ENCODE measurements at regions not wholly inside any gene's neighbourhood (a gene's known extent, or its start where the extent isn't known, plus 50 kb on each side); places are given as distances from the start of the nearest gene placed in this dataset.

DNA sequence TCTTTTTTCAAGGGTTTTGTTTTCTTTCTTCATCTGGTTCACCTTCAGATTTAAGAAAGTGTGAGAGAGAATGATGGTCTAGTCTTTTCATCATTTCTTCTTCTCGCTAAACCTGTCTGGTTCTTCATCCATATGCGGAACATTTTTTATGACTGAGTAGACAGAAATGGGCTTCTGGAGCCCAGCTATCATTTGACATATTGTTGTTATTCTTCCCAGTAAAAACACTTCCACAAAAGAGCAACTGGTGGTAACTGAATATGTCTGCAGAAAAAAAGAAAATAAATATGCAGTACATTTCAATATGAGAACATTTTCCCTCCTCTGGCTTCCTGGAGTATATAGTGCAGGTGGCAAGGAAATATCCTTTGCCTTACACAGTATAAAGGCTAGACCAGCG, 209.5 kb downstream of the JCAD start:
- DNase-seq: no peak

DNA sequence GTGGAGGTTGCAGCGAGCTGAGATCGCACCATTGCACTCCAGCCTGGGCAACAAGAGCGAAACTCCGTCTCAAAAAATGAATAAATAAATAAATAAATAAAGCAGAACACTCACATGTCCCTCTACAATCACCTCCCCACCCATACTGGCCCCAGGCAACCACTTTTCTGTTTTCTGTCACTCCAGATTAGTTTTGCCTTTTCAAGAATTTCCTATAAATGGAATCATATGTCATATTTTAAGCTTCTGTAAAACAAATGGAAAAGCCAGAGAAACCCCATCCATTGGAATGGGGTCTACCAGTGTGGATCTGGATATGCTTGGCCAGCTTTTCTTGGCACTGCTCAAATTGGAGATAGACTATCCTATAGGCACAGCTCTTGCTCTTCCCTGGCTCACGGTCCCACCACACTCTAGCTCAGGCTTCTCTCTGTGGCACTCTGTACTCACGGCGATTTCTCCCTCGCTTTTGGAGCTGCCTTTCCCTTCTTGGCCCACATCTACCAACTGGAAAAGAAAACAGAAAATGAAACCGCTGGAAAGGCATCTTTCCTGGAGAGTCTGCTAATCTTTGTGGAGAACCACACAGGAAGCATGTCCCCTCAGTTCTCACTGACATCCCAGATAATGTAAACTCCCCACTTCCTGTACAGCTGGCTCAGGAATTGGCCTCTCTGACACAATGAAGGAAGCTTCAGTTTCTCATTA, 210.1 kb downstream of the JCAD start:
- no peak for DNase-seq

DNA sequence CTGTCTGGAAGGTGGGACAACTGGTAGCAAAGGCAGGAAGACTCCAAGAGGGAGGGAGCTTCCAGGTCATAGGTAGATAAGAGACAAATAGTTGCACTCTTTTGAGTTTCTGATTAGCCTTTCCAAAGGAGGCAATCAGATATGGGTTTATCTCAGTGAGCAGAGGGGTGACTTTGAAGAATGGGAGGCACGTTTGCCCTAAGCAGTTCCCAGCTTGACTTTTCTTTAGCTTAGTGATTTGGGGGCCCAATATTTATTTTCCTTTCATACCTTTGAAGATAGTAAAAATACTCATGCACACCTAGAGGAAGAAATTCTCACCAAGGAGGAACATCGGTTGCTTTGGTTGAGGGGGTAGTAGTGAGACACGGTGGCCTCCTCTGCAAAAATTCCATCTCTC, 212.1 kb upstream of the SVIL start:
- no peak for DNase-seq

DNA sequence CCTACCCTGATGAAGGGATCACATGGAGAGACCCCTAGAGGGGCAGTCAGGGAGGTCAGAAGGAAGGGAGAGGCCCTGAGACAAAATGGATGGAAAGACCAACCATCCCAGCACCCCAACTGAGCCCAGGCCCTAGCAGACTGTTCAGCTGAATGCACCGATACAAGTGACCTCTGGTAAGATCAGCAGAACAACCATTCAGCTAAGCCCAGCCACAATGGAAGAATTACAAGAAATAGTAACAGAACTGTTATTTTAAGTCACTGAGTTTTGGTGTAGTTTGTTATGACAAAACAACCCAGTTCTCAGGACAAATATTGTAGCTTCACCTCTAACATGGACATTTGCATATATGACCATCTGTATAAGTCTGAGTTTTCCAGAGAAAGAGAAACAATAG, 210.4 kb upstream of the SVIL start:
- DNase-seq: no peak

DNA sequence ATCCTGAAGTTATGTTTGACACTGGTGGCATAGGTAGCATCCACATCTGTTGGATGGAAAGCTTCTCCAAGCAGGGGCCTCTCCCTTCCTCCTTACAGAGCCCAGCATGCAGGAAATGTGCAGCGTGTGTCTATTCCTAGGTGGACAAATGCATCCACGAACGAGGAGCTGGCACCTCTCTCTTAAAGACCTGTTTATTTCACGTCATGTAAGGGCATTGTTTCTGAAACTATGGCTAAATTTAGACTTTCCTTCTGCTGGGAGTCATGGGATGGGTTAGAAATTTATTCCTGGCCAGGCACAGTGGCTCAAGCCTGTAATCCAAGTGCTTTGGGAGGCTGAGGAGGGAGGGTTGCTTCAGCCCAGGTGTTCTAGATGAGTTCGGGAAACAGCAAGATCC, 208.4 kb upstream of the SVIL start:
- no peak for DNase-seq

DNA sequence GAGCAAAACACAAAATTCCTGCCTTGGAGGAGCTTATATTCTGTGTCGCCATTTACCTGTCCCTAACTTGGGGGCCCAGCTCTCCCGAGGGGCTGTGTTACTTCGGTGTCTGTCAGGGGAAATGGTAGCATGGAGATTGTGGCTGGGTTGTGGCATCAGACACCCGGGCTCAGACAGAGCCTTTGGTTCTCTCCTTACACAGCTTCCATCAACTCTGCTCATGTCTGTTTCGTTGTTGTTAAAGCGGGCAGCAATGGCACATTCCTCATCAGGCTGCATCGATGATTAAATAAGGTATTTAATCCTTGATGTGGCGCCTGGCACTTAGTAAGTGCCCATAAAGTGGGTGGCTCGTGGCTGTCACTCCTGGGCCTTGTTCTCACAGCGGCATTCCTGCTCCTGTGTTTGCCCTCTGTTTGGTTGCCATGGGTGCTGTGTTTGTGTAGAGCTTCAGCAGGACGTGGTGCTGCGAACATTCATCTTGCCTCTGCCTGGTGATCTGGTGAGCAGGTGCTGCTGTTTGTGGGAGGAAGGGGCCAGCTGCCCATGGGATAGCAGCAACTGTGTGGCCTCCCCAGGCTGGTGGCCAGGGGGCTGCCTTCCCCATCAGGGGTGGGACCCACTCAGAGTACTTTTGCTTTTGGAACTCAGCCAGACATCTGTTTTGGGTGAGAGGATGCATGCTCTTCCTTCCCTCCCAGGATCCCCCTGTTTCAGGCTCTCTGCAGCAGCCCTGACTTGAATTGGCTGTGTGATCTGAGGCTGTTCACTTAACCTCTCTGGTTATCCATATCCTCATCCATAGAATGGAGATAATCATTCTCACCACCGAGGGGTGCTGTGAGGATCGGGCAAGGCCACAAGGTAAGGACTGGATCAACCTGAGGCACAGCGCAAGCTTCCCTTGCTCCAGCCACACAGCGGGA, 207.2 kb upstream of the SVIL start:
- DNase-seq: no peak

DNA sequence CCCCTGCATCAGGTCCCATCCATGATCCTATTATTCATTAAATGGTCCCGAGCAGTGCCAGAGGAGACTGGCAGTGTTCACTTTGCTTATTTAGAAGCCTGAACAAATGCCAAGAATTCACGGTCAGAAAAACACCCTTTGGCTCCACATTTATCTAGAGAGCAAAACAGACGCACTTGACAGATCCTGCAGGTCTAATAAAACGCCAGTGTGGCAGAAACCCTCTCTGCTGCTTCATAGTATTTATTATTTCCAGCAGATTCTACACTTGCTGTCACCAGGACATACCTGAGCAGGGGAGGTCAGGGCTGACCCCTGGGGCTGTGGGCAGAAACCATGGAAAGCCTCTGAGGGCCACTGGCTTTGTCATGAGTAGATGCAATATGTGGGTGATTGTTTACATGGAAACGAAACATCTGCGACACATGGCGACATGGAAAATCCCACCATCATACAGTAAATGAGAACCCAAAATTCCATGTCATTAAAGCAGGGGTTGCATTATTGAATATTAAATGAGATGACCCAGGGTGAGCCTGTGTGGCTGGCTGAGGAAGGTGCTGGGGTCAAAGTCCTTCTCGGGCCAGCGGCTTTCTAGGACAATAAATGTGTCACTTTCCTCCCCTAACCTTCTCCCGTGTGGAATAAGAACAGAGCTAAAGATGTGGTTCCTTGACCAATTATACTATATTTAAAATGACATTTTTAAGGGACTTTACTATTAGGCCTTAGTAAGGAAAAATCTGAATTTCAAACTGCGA, 205.9 kb upstream of the SVIL start:
- no peak for DNase-seq

DNA sequence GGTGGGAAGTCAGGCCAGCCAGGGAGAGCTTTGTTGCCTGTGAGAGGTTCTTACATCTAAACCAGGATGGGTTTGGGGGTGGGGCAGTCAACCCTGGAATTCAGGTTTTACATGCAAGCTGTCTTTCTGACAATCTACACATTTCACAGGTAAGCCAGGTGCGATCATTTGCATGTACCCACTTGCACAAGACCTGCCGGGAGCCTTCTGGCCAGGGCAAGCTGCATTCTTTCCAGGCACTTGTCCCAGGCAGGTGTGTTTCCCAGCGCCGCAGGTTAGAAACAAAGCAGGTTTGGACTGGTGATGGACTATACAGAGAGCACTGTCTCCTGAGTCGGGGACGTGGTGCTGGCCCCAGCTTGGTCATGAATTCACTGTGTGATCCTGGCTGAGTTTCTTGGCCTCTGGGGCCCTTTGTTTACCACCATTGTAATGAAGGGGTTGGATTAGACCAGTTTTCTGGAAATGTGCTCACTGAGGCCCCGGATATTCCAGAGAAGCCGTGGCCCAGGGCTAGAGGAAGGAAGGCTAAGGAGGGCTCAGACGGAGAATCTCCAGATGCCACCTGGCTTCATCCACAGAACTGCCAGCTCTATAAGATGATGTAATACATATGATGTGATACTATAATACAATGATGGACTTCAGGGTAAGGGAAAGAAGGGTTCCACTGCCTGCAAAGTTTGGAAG, 205.2 kb upstream of the SVIL start:
- no peak for DNase-seq

DNA sequence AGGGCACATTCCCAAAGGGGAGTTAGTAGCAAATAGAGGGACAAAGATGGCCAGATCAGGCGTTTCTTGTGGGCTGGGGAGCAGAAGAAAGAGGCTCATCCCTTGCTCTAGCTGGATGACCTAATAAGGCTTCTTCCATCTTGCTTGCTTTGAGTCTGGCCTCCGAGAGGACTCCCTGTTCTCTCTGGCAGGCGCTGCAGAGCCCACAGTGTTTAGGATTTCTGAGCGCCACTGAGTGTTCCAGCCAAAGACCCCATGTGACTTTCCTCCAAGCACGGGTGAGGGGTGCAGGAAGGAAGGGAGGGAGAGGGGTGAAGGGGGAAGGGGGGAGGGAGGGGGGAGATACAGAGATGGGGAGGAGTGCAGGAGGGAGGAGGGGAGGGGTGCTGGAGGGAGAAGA, 203.8 kb upstream of the SVIL start:
- no peak for DNase-seq

DNA sequence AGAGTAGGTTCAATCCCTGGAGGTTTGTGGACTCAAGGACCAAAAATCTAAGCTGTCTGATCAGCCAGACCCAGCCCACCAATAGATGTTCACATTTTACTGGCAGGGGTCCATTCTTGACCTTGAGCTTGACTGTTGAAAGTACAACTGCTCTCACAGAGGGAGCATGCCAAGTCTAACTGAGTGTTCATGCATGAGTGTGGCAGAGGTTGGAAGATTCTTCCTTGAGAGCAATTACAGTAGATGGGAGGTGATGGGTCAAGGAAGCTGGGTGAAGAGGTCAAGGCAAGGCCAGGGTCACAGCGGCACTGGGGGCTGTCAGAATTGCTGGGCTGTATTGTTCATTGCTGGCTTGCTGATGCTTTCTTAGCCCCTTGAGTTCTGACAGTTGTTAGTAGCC, 202.8 kb upstream of the SVIL start:
- no peak for DNase-seq

DNA sequence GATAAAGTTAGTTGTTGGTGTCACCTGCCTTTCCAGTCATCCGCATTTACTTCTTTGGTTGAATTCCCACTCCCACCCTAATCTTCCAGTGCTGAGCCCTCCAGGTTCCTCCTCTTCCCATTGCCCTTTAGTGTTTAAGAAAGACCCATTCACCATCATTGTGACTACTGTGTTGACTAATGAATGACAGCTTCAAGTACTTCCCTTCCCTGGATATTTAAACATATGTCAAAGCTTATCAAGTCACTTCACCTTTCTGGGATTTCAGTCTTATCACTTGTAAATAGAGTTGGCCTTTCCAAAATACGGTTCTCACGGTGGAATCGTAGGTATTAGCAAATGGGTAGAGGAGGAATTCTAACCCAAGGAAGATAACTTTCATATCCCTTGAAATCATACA, 201.6 kb upstream of the SVIL start:
- DNase-seq: no peak

DNA sequence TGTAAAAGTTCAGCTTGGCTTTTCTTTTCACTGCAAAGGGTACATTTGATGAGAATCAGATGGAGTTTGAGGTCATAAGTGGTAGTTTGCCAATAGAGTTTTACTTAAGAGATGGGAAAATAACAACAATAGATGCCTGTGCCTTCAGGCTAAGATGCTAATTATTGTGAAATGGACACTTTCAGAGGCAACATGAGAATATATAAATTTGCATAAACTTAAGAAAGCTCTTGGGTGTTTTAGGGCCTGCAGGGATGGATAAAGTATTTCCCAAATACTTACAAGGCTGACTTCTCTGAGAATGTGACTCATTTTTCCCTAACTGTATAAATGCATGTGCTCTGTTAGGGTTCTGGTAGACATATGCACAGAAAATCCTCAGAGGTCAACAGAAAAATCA, 200.3 kb upstream of the SVIL start:
- no peak for DNase-seq

DNA sequence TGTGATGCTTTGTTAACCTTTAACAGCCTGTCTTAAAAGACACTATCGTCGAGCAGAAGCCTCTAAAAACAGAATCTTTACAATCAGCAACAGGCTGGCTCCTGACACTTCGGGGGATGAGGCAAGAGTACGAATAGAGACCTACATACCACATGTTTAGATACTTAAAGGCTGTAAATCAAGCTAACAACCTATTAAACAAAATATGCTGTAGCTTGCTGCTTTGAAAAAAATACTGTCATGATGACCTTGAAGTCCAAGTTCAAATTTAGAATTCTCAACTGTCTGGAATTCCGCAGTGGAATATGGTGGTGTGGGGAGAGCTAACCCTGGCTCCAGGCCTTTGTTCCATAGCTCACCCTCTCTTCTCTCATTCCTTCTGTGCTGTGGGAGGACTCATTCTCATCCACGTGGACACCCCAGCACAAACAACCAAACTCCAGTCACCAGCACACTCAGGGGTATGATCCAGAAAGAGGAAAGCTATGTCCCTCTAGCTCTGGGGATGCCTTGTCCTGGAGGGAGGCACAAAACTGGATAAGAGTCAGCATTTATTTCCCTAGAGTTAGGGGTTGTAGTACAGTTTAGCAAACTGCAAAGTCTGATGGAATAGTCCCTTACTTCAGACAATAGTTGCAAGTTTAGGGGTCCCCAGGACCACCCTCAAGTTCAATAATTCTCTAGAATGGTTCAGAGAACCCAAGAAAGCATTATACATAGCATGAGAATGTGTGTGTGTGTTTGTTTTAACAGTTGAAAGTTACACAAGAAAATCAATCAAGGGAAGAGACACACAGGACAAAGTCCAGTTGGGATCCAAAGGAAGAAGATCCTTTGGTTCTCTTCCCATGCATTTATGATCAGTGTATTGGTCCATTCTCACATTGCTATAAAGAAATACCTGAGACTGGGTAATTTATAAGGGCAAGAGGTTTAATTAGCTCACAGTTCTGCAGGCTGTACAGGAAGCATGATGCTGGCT, 196.1 kb upstream of the SVIL start:
- DNase-seq: no peak

DNA sequence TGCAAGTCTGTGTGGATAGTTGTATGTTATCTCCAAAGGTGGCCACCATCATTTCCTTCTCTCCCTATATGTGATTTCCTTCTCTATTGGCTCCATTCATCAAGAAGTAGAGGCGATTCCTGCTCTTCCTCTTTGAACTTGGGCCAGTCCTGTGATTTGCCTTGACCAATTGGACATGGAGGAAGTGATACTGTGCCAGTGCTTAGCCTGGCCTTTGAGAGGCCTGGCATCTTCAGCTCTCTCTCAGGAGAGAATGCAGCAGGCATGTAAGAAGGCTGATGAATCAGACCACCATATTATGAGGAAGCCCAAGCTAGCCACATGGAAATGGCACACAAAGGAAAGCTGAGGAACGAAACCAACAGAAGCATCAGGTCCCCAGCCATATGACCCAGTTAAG, 195.0 kb upstream of the SVIL start:
- no peak for DNase-seq

DNA sequence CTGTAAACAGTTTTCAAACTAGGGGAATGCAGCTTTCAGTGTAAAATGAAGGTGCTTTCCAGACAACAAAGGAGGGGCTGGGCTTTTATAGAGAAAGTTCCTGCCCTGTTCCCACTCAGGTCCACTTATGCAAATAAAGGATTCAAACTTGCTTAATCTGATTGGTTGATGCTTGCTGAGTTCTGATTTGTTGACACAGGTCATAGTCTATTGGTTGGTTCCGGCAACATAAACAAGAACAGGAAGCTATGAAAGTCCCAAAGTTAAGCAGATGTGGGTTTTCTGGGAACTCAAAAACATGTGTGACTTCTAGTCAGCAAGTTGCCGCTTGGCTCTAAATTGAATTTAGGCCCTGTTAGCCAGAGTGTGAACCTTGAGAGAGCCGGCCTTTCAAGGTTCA, 194.2 kb upstream of the SVIL start:
- DNase-seq: no peak

DNA sequence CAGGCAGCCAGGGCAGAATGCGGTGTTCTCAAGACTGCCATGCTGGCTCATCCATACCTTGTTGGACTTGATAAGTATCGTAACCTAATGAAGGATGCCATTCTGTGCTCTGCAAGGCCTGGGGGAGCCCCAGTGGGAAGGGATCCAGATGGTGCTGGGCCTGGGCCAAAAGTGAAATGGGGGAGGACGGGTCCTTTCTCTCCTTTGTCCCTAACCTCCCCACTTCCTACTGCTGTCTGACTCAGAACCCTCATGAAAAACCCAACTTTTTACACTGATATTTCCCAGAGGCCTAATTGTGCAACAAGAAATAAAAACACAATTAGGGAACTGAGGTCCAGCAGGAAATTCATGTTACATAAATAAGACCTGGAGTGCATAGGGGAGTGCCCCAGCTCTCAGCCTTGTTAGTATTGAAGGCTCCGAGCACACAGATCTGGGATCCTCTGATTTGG, 193.7 kb upstream of the SVIL start:
- no peak for DNase-seq

DNA sequence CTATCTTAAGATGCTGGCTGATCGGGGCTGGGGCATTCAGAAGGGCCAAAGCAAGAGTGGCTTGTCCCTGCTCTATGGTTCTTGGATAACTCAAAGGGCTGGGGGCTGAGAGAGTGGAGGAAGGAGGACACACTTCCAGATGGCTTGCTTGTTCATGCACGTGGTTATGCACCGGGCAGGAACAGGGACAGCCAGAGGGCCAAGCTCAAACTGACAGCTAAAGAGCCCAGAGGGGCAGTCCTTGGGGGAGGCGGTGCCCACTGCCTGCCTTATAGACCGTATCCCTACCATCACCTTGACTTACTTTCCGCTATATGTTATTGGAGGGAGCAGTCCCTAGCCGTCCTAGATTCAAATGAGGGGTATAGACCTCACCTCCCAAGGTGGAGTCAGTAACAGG, 192.7 kb upstream of the SVIL start:
- no peak for DNase-seq

DNA sequence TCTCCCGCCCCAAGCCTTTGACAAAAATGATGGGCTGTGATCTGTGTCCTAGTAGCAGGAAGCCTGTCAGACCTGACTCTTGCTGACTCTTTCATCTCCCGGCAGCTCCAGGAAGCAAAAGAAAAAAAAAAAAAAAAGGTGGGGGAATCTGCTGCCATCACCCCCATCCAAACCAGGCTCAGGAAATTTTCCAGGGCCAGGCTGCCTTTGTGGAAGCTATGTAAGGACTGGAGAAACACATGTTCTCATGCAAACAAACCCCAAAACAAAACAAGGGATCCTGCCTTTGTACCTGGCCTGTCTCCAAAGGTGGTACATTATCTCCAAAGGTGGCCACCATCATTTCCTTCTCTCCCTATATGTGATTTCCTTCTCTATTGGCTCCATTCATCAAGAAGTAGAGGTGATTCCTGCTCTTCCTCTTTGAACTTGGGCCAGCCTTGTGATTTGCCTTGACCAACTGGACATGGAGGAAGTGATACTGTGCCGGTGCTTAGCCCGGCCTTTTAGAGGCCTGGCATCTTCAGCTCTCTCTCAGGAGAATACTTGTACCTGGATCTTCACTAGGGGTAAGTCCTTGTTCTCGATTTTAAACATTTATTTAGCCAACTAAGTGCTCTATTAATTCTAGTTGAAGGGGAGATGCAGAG, 192.2 kb upstream of the SVIL start:
- no peak for DNase-seq

DNA sequence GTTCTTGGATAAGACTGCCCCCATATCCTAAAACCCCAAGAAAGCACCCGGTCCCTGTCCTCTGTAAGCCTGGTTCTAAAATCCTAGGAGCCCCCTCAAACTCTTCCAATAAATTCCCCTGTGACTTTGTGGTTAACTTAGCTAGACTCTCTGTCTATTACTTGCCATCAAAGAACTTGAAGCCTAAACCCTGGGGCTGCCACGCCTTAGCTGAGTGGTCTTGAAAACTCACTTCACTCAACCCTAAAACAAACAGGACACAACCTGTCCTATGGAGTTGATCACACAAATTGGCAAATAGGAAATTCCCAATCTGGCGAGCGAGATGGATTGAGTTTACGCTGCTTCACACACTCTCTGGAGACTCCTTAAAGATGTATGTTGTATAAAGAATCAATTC, 191.4 kb upstream of the SVIL start:
- DNase-seq: no peak

DNA sequence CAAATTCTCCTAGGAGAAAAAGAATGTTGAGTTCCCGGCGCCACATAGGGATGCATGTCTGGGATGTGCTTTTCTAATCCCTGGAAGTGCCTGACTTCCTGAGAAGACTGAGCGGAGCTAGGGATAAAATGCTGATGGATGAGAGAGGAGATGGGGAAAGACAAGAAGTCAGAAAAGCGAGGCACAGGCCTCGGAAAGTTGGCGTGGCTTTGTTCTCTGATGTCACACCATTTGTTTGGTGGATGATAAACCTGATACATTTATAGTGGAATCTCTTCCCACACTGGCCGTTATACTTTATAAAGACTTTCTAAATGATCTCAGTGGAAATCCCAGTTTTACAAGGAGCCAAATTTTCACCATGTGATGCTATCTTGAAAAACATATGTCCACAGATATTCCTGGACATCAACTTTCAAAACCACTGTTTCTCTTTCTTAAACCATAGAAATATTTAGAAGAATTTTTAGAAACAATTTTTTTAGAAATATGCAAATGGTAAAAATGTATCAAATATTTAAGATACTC, 188.8 kb upstream of the SVIL start:
- no peak for DNase-seq

DNA sequence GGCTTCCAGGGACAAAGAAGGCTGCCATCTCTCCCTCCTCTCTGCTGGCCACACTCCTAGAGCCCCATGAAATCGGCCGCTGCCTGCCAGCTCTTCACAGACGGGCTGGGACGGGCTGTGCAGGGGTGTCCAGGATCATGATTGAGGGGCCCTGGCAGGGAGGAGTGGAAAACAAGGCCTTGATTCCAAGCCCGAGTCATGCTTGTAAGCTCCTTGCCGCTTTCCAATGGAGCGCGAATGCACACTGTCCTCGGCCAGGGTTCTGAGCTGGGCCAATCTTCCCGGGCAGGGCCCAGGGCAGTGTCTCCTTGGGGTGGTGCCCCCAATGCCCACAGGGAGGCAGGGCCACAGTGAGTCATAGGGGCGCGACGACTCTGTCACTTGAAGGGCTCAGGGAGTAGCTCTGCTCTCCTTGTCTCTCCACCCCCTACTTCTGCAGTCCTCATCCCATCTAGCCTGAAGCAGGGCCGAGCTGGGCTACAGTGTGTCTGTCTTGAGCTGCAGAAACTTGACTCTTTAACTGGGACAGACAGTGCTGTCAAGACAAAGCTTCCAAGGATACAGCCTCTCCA, 186.2 kb upstream of the SVIL start:
- DNase-seq: no peak

Data from activated CD8-positive, alpha-beta memory T cell treated with anti-CD3 and anti-CD28 coated beads, Interleukin-2, amount 50 U/mL, for 48 hours (primary cell).